ENCODE measurements at regions not wholly inside any gene's neighbourhood (a gene's known extent, or its start where the extent isn't known, plus 50 kb on each side); places are given as distances from the start of the nearest gene placed in this dataset.

GRCh38 chr22:19631899-19632667 lies 82.2 kb upstream of the SEPTIN5 start:
- Mint-ChIP-seq H3K4me1 (peaks cover 11 to 18% of the 10 kb centered on the region in 2 experiments), H3K4me3 (no peak overlapping the region), H3K36me3 (ENCODE audit: insufficient read depth in 1 of 3, low read depth in 3 of 3) (no peaks in the 10 kb centered on the region), H3K27me3 (ENCODE audit: low read depth) (peaks cover 10% of the 10 kb centered on the region), H3K9me3 (no peaks in the 10 kb centered on the region; a peak in 1 of 5 replicates), H3K27ac (no peak overlapping the region)
- Histone ChIP-seq H2BK20ac (ENCODE audit: low read depth, low read length, poor library complexity, severe bottlenecking) (no peak overlapping the region), H3K4ac (ENCODE audit: low read depth, low read length) (no peak overlapping the region), H4K20me1 (ENCODE audit: control insufficient read depth, insufficient read depth, insufficient read length) (no peaks in the 10 kb centered on the region), H3T11ph (ENCODE audit: low read length) (no peak overlapping the region), H4K5ac (ENCODE audit: insufficient read length, low read depth, low read length) (no peak overlapping the region), H3K27ac (ENCODE audit: insufficient read length, low read depth, low read length) (no peak overlapping the region), H3K14ac (ENCODE audit: insufficient read depth, low read length) (no peak overlapping the region), H2AFZ (ENCODE audit: low read length) (no peak overlapping the region), H2BK15ac (ENCODE audit: low read depth, low read length) (no peak overlapping the region), H2BK5ac (ENCODE audit: insufficient read length, low read length) (no peak overlapping the region), H3K23me2 (ENCODE audit: insufficient read length, low read depth, low read length, poor library complexity, severe bottlenecking) (no peaks in the 10 kb centered on the region), H2BK120ac (ENCODE audit: low read depth, low read length, poor library complexity, severe bottlenecking) (no peak overlapping the region), H3K9me3 (ENCODE audit: control insufficient read depth, low read depth, low read length) (no peaks in the 10 kb centered on the region), H2AK5ac (ENCODE audit: insufficient read length, low read length) (no peak overlapping the region), H4K8ac (replicated peaks; ENCODE audit: insufficient read length, low read depth, low read length) (no peak overlapping the region), H3K79me1 (ENCODE audit: insufficient read depth, low read depth, low read length, poor library complexity, severe bottlenecking) (no peaks in the 10 kb centered on the region), H3K4me1 (ENCODE audit: insufficient read depth, low read length) (no peaks in the 10 kb centered on the region), H3K9ac (ENCODE audit: extremely low read depth, insufficient read length, low read length) (no peak overlapping the region), H3K79me2 (ENCODE audit: insufficient read depth, low read length) (no peaks in the 10 kb centered on the region), H3K18ac (ENCODE audit: insufficient read length, low read depth, low read length) (no peak overlapping the region), H3K23ac (ENCODE audit: insufficient read length, low read depth, low read length) (no peak overlapping the region), H3K27me3 (ENCODE audit: insufficient read depth, low read length) (no peaks in the 10 kb centered on the region), H2BK12ac (ENCODE audit: insufficient read length, low read depth, low read length) (no peak overlapping the region), H4K91ac (ENCODE audit: insufficient read length, low read depth, low read length) (no peak overlapping the region), H3K4me2 (ENCODE audit: insufficient read depth, insufficient read length, low read length) (no peak overlapping the region), H3K56ac (ENCODE audit: insufficient read length, low read depth, low read length) (no peak overlapping the region)
- peak; percentile 79 for DNase-seq
- peak; percentile 75 for TF ChIP-seq CTCF (conservative IDR thresholded peaks at IDR 0.05)
- no CpG with 5 or more reads among the region's 19 CpGs for WGBS (ENCODE audit: extremely low coverage, insufficient read length, low lambda C conversion rate)

All from H9 (cell line).